Activated CD8-positive, alpha-beta memory T cell treated with anti-CD3 and anti-CD28 coated beads, Interleukin-2, amount 50 U/mL, for 24 hours (primary cell): ENCODE measurements at regions not wholly inside any gene's neighbourhood (a gene's known extent, or its start where the extent isn't known, plus 50 kb on each side); places are given as distances from the start of the nearest gene placed in this dataset.

Experiments
- DNase-seq: peaks from one replicate; pipeline ENCODE4 v3.0.0-alpha.2; 2020; ENCODE audit errors: extremely low read depth

- DNase-seq, result no peak
These were observed 497.0 kb upstream of the TNC start for GRCh38 chr9:115615000-115615401.

- DNase-seq, result no peak
These were observed 498.1 kb upstream of the TNC start for GRCh38 chr9:115615821-115616665.

GRCh38 chr9:115616666-115617239 lies 498.8 kb upstream of the TNC start:
- no peak for DNase-seq

GRCh38 chr9:115625251-115625650 lies 507.3 kb upstream of the TNC start:
- no peak for DNase-seq

GRCh38 chr9:115625954-115626353 lies 508.0 kb upstream of the TNC start:
- no peak for DNase-seq

- no peak for DNase-seq
These were observed 509.6 kb upstream of the TNC start for GRCh38 chr9:115627511-115627910.

GRCh38 chr9:115628426-115628825 lies 510.5 kb upstream of the TNC start:
- no peak for DNase-seq

GRCh38 chr9:115629879-115630840 lies 512.2 kb upstream of the TNC start:
- no peak for DNase-seq

- no peak for DNase-seq
These were observed 514.4 kb upstream of the TNC start for GRCh38 chr9:115632391-115632790.

GRCh38 chr9:115633104-115633503 lies 515.1 kb upstream of the TNC start:
- no peak for DNase-seq

- no peak for DNase-seq
These were observed 517.8 kb upstream of the PAPPA start for GRCh38 chr9:115635680-115636383.

GRCh38 chr9:115636596-115636995 lies 517.0 kb upstream of the PAPPA start:
- no peak for DNase-seq

- DNase-seq, result no peak
These were observed 515.9 kb upstream of the PAPPA start for GRCh38 chr9:115637661-115638060.

GRCh38 chr9:115640887-115641286 lies 512.7 kb upstream of the PAPPA start:
- DNase-seq, result no peak

- no peak for DNase-seq
These were observed 511.3 kb upstream of the PAPPA start for GRCh38 chr9:115642285-115642684.

- no peak for DNase-seq
These were observed 509.5 kb upstream of the PAPPA start for GRCh38 chr9:115643948-115644727.

- DNase-seq, result no peak
These were observed 503.6 kb upstream of the PAPPA start for GRCh38 chr9:115649991-115650472.

- no peak for DNase-seq
These were observed 502.8 kb upstream of the PAPPA start for GRCh38 chr9:115650768-115651167.

- DNase-seq, result no peak
These were observed 502.1 kb upstream of the PAPPA start for GRCh38 chr9:115651461-115651860.

GRCh38 chr9:115653171-115653606 lies 500.4 kb upstream of the PAPPA start:
- no peak for DNase-seq

- DNase-seq, result no peak
These were observed 495.9 kb upstream of the PAPPA start for GRCh38 chr9:115657695-115658094.
